ENCODE measurements at regions not wholly inside any gene's neighbourhood (a gene's known extent, or its start where the extent isn't known, plus 50 kb on each side); places are given as distances from the start of the nearest gene placed in this dataset.
"Not testable (repeated sequence)": the region's sequence is repeated elsewhere in the genome, so short reads cannot be mapped to it uniquely, and the experiment has no call there.

GRCh38 chr7:159210581-159211235 lies 66.0 kb upstream of the VIPR2 start:
- Histone ChIP-seq H3K9me3 (ENCODE audit: control insufficient read depth, insufficient read depth, low read length) (peaks cover 85% of the 10 kb centered on the region), H3K27ac (ENCODE audit: low read depth, low read length) (no peak overlapping the region), H3K9ac (ENCODE audit: low read depth, low read length) (no peak overlapping the region), H3K4me1 (ENCODE audit: control insufficient read depth, insufficient read depth, low read length) (no peaks in the 10 kb centered on the region), H3K36me3 (ENCODE audit: control insufficient read depth, insufficient read depth, low read length) (no peaks in the 10 kb centered on the region), H3K4me3 (ENCODE audit: low read depth, low read length) (no peak overlapping the region), H3K27me3 (ENCODE audit: control insufficient read depth, insufficient read depth, low read length) (no peaks in the 10 kb centered on the region)

GRCh38 chr7:159209429-159209828 lies 64.8 kb upstream of the VIPR2 start:
- Histone ChIP-seq H3K9ac (ENCODE audit: low read depth, low read length) (no peak overlapping the region), H3K4me1 (ENCODE audit: control insufficient read depth, insufficient read depth, low read length) (no peaks in the 10 kb centered on the region), H3K36me3 (ENCODE audit: control insufficient read depth, insufficient read depth, low read length) (no peaks in the 10 kb centered on the region), H3K9me3 (ENCODE audit: control insufficient read depth, insufficient read depth, low read length) (peaks cover 86% of the 10 kb centered on the region), H3K27me3 (ENCODE audit: control insufficient read depth, insufficient read depth, low read length) (no peaks in the 10 kb centered on the region), H3K4me3 (ENCODE audit: low read depth, low read length) (no peak overlapping the region), H3K27ac (ENCODE audit: low read depth, low read length) (no peak overlapping the region)

GRCh38 chr7:159207951-159208350 lies 63.3 kb upstream of the VIPR2 start:
- no peak overlapping the region for H3K9ac ChIP-seq (ENCODE audit: low read depth, low read length)
- no peak overlapping the region for H3K4me3 ChIP-seq (ENCODE audit: low read depth, low read length)
- H3K27me3 ChIP-seq (ENCODE audit: control insufficient read depth, insufficient read depth, low read length): no peaks in the 10 kb centered on the region
- no peaks in the 10 kb centered on the region for H3K4me1 ChIP-seq (ENCODE audit: control insufficient read depth, insufficient read depth, low read length)
- no peak overlapping the region for H3K27ac ChIP-seq (ENCODE audit: low read depth, low read length)
- H3K9me3 ChIP-seq (ENCODE audit: control insufficient read depth, insufficient read depth, low read length): peaks cover 85% of the 10 kb centered on the region
- H3K36me3 ChIP-seq (ENCODE audit: control insufficient read depth, insufficient read depth, low read length): no peaks in the 10 kb centered on the region

GRCh38 chr7:159207393-159207792 lies 62.7 kb upstream of the VIPR2 start:
- H3K27ac ChIP-seq (ENCODE audit: low read depth, low read length): no peak overlapping the region
- H3K9ac ChIP-seq (ENCODE audit: low read depth, low read length): no peak overlapping the region
- H3K4me3 ChIP-seq (ENCODE audit: low read depth, low read length): no peak overlapping the region
- H3K27me3 ChIP-seq (ENCODE audit: control insufficient read depth, insufficient read depth, low read length): no peaks in the 10 kb centered on the region
- H3K36me3 ChIP-seq (ENCODE audit: control insufficient read depth, insufficient read depth, low read length): no peaks in the 10 kb centered on the region
- H3K4me1 ChIP-seq (ENCODE audit: control insufficient read depth, insufficient read depth, low read length): no peaks in the 10 kb centered on the region
- H3K9me3 ChIP-seq (ENCODE audit: control insufficient read depth, insufficient read depth, low read length): peaks cover 80% of the 10 kb centered on the region

GRCh38 chr7:159205833-159206232 lies 61.2 kb upstream of the VIPR2 start:
- Histone ChIP-seq H3K9ac (ENCODE audit: low read depth, low read length) (no peak overlapping the region), H3K36me3 (ENCODE audit: control insufficient read depth, insufficient read depth, low read length) (no peaks in the 10 kb centered on the region), H3K27me3 (ENCODE audit: control insufficient read depth, insufficient read depth, low read length) (no peaks in the 10 kb centered on the region), H3K27ac (ENCODE audit: low read depth, low read length) (no peak overlapping the region), H3K4me1 (ENCODE audit: control insufficient read depth, insufficient read depth, low read length) (no peaks in the 10 kb centered on the region), H3K4me3 (ENCODE audit: low read depth, low read length) (no peak overlapping the region), H3K9me3 (ENCODE audit: control insufficient read depth, insufficient read depth, low read length) (peaks cover 75% of the 10 kb centered on the region)

- no peaks in the 10 kb centered on the region for H3K36me3 ChIP-seq (ENCODE audit: control insufficient read depth, insufficient read depth, low read length)
- no peak overlapping the region for H3K27ac ChIP-seq (ENCODE audit: low read depth, low read length)
- H3K9me3 ChIP-seq (ENCODE audit: control insufficient read depth, insufficient read depth, low read length): peaks cover 76% of the 10 kb centered on the region
- no peak overlapping the region for H3K4me3 ChIP-seq (ENCODE audit: low read depth, low read length)
- no peaks in the 10 kb centered on the region for H3K4me1 ChIP-seq (ENCODE audit: control insufficient read depth, insufficient read depth, low read length)
- H3K9ac ChIP-seq (ENCODE audit: low read depth, low read length): no peak overlapping the region
- no peaks in the 10 kb centered on the region for H3K27me3 ChIP-seq (ENCODE audit: control insufficient read depth, insufficient read depth, low read length)
These were observed 60.0 kb upstream of the VIPR2 start for GRCh38 chr7:159204664-159205063.

DNA sequence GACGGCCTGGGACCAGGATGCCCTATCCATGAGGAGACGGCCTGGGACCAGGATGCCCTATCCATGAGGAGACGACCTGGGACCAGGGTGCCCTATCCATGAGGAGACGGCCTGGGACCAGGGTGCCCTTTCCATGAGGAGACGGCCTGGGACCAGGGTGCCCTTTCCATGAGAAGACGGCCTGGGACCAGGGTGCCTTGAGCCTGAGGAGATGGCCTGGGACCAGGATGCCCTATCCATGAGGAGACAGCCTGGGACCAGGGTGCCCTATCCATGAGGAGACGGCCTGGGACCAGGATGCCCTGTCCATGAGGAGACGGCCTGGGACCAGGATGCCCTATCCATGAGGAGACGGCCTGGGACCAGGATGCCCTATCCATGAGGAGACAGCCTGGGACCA lies 58.6 kb upstream of the VIPR2 start:
- H3K27ac ChIP-seq (ENCODE audit: low read depth, low read length); H3K9ac ChIP-seq (ENCODE audit: low read depth, low read length); H3K36me3 ChIP-seq (ENCODE audit: control insufficient read depth, insufficient read depth, low read length); H3K4me3 ChIP-seq (ENCODE audit: low read depth, low read length); H3K4me1 ChIP-seq (ENCODE audit: control insufficient read depth, insufficient read depth, low read length); H3K27me3 ChIP-seq (ENCODE audit: control insufficient read depth, insufficient read depth, low read length): not testable (repeated sequence)
- H3K9me3 ChIP-seq (ENCODE audit: control insufficient read depth, insufficient read depth, low read length): peaks cover 76% of the 10 kb centered on the region

DNA sequence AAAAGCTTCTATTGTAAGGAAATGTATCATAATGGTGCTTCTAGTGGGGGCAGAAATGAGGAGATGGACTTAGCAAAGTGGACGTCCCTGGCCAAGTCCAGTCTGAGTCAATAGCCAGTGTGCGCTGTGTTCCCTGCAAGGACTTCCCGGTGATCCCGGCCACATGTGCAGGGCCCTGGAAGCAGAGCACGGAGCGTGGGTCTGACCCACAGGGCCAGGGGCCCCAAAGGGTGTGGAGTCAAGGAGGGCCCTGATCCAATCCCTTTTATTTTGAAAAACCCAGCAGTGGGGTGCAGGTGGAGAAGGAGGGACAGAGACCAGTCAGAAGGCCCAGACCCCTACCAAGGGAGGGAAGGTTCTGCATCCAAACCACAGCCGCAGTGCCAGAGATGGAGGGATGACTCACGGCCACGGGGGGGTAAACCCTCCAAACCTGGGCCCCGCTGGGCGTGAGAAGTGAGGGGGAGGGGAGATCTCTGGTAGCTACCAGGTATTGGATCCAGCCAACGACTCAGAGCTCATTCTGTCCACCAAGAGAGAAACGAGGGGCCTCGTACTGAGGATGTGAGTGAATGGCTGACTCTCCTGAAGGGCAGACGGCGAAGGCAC lies 57.2 kb upstream of the VIPR2 start:
- peaks cover 80% of the 10 kb centered on the region for H3K9me3 ChIP-seq (ENCODE audit: control insufficient read depth, insufficient read depth, low read length)
- no peak overlapping the region for H3K9ac ChIP-seq (ENCODE audit: low read depth, low read length)
- H3K36me3 ChIP-seq (ENCODE audit: control insufficient read depth, insufficient read depth, low read length): no peaks in the 10 kb centered on the region
- H3K27ac ChIP-seq (ENCODE audit: low read depth, low read length): no peak overlapping the region
- no peaks in the 10 kb centered on the region for H3K4me1 ChIP-seq (ENCODE audit: control insufficient read depth, insufficient read depth, low read length)
- H3K4me3 ChIP-seq (ENCODE audit: low read depth, low read length): no peak overlapping the region
- no peaks in the 10 kb centered on the region for H3K27me3 ChIP-seq (ENCODE audit: control insufficient read depth, insufficient read depth, low read length)

DNA sequence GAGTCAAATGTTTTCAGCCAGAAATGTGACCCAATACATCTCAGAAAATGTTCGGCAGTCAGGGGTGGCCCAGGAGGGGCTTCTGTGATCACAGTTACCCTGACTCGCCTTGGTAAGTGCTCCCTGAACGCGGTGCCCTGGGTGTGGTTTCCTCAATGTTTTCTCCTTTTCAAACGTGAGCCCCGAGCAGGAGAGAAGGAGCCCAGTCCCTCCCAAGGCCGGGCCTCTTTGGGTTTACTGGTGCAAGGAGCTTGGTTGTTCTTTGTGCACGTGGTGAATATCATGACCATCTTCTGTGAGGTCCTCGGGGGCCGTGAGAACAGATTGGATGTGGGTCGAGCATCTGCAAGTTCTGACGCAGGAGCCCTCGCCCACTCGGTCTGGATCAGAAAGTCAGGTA lies 55.8 kb upstream of the VIPR2 start:
- H3K9ac ChIP-seq (ENCODE audit: low read depth, low read length): no peak overlapping the region
- no peaks in the 10 kb centered on the region for H3K4me1 ChIP-seq (ENCODE audit: control insufficient read depth, insufficient read depth, low read length)
- H3K27ac ChIP-seq (ENCODE audit: low read depth, low read length): no peak overlapping the region
- no peaks in the 10 kb centered on the region for H3K36me3 ChIP-seq (ENCODE audit: control insufficient read depth, insufficient read depth, low read length)
- peaks cover 88% of the 10 kb centered on the region for H3K9me3 ChIP-seq (ENCODE audit: control insufficient read depth, insufficient read depth, low read length)
- H3K4me3 ChIP-seq (ENCODE audit: low read depth, low read length): no peak overlapping the region
- H3K27me3 ChIP-seq (ENCODE audit: control insufficient read depth, insufficient read depth, low read length): no peaks in the 10 kb centered on the region

- peaks cover 84% of the 10 kb centered on the region for H3K9me3 ChIP-seq (ENCODE audit: control insufficient read depth, insufficient read depth, low read length)
- no peaks in the 10 kb centered on the region for H3K27me3 ChIP-seq (ENCODE audit: control insufficient read depth, insufficient read depth, low read length)
- no peaks in the 10 kb centered on the region for H3K4me1 ChIP-seq (ENCODE audit: control insufficient read depth, insufficient read depth, low read length)
- no peak overlapping the region for H3K27ac ChIP-seq (ENCODE audit: low read depth, low read length)
- H3K4me3 ChIP-seq (ENCODE audit: low read depth, low read length): no peak overlapping the region
- H3K36me3 ChIP-seq (ENCODE audit: control insufficient read depth, insufficient read depth, low read length): no peaks in the 10 kb centered on the region
- no peak overlapping the region for H3K9ac ChIP-seq (ENCODE audit: low read depth, low read length)
These were observed 53.5 kb upstream of the VIPR2 start for GRCh38 chr7:159198016-159198724.

Data from HUES48 (cell line).